ENCODE measurements at regions not wholly inside any gene's neighbourhood (a gene's known extent, or its start where the extent isn't known, plus 50 kb on each side); places are given as distances from the start of the nearest gene placed in this dataset.

DNA sequence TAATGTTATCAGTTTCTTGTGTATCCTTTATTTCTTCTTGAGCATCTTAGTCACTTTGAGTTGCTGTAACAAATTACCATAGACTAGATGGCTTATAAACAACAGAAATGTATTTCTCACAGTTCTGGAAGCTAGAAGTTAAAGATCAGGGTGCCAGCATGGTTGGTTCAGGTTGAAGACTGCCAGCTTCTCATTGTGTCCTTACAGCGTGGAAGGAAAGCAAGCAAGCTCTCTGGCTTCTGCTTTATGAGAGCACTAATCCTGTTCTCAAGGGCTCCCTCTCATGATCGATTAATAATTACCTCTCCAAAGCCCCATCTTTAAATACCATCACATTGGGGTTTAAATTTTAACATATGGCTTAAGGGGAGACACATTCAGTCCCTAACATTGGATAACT lies 497.2 kb downstream of the RAPGEF2 start:
- TF ChIP-seq, protein P1, sequence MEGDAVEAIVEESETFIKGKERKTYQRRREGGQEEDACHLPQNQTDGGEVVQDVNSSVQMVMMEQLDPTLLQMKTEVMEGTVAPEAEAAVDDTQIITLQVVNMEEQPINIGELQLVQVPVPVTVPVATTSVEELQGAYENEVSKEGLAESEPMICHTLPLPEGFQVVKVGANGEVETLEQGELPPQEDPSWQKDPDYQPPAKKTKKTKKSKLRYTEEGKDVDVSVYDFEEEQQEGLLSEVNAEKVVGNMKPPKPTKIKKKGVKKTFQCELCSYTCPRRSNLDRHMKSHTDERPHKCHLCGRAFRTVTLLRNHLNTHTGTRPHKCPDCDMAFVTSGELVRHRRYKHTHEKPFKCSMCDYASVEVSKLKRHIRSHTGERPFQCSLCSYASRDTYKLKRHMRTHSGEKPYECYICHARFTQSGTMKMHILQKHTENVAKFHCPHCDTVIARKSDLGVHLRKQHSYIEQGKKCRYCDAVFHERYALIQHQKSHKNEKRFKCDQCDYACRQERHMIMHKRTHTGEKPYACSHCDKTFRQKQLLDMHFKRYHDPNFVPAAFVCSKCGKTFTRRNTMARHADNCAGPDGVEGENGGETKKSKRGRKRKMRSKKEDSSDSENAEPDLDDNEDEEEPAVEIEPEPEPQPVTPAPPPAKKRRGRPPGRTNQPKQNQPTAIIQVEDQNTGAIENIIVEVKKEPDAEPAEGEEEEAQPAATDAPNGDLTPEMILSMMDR (IDR thresholded peaks at IDR 0.05) = no peak
- TF ChIP-seq POLR2A (IDR thresholded peaks at IDR 0.05) (no peak), EP300 (IDR thresholded peaks at IDR 0.05) (no peak)

Measured in sigmoid colon (tissue), 4 donors.